Sigmoid colon (tissue), 6 donors: ENCODE measurements at regions not wholly inside any gene's neighbourhood (a gene's known extent, or its start where the extent isn't known, plus 50 kb on each side); places are given as distances from the start of the nearest gene placed in this dataset.
"Not testable (repeated sequence)": the region's sequence is repeated elsewhere in the genome, so short reads cannot be mapped to it uniquely, and the experiment has no call there.

ENCODE experiments used
- DNase-seq: peaks from one replicate; pipeline ENCODE4 v3.0.0-alpha.2; 2019
- H3K27ac ChIP-seq, 4 donors: fragments of 200-600 bp; sonication (generic); one replicate each; pipeline ENCODE4 v1.5.1; 2016 to 2019; ENCODE audit warnings: mild to moderate bottlenecking in 1 of 4
- H3K27me3 ChIP-seq, 3 donors: fragments of 200-600 bp; sonication (generic); one replicate each; pipeline ENCODE4 v1.5.1; 2019; ENCODE audit warnings: mild to moderate bottlenecking in 1 of 3
- H3K36me3 ChIP-seq, 4 donors: fragments of 200-600 bp; sonication (generic); one replicate each; pipeline ENCODE4 v1.5.1; 2016 to 2019
- H3K4me1 ChIP-seq, 4 donors: fragments of 200-600 bp; sonication (generic); one replicate each; pipeline ENCODE4 v1.5.1; 2017 to 2019
- H3K4me3 ChIP-seq, 4 donors: fragments of 200-600 bp; sonication (generic); one replicate each; pipeline ENCODE4 v1.5.1; 2017 to 2019; ENCODE audit warnings: mild to moderate bottlenecking in 2 of 4, moderate library complexity in 1 of 4
- H3K9me3 ChIP-seq, 4 donors: fragments of 200-600 bp in 3 of 4; sonication (generic) in 3 of 4; one replicate each; pipeline versions ENCODE4 v1.5.1 to v1.6.1; 2013 to 2019
- WGBS, 2 donors: extraction: QIAGEN DNeasy Blood & Tissue Kit; methylation state at CpG; one replicate each; pipeline ENCODE4 v1.1.7; 2013; 5-methylcytosine and 5-hydroxymethylcytosine counted together
- intact Hi-C: fragments of 100-400 bp; cut with DNase I; formaldehyde crosslinking; loops from one replicate; pipeline ENCODE4 v1.15.1; 2023
- donor health status: healthy with polysubstance abuse.
- donor health status: healthy.

- DNase-seq, H3K4me3 ChIP-seq, H3K9me3 ChIP-seq, H3K27ac ChIP-seq, intact Hi-C loops, H3K4me1 ChIP-seq, H3K27me3 ChIP-seq, H3K36me3 ChIP-seq: not testable (repeated sequence)
- WGBS, 2 donors = 52 to 84% methylated on average over 1 to 2 of the region's 4 CpGs
These were observed 90.0 kb upstream of the IKBKE start for GRCh38 chr1:206380163-206380790.

DNA sequence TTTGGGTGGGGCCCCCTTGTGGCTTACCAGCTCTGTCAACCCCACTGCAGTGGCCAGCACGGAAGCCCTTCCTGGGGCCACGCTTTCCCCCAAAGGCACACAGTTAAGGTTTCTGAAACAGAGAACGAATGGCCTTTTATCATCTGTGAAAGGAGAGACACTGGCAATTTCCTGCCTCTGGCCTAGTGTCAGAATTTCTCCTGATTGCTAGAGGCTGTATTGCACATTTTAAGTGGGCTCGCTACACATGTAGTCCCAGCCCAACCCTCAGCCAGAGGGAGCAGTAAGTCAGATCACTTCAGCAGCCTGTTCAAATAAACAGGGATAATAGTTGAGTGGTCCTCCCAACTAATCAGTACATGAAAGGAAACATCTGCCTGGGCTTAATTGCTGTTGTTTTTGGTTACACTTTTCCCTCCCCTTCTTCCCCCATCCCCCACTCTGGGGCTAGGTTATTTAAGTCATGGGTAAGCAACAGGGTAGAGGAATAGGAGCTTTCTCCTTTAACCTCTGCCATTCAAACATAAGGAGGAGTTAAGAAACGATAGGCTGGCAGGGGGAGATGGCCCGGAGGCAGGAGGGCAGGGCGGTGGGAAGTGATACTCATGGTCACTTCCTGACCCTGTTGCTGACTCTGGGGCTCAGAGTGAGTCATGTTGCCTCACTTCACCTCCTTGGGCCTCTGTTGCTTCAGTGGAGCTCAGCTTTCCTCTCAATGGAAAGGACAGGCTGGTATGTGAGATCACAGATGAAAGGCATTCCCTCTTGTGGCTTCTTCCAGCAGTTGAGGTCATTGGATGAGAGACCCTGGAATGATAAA is 89.3 kb upstream of the IKBKE start:
- peak overlapping the region in 1 of 4 donors; percentile 21 for H3K27ac ChIP-seq
- WGBS, 2 donors = 72 to 81% methylated on average over 1 of the region's 7 CpGs
- H3K9me3 ChIP-seq, H3K27me3 ChIP-seq, H3K36me3 ChIP-seq, H3K4me1 ChIP-seq, H3K4me3 ChIP-seq, intact Hi-C loops: not testable (repeated sequence)
- DNase-seq = peak; percentile 47

DNA sequence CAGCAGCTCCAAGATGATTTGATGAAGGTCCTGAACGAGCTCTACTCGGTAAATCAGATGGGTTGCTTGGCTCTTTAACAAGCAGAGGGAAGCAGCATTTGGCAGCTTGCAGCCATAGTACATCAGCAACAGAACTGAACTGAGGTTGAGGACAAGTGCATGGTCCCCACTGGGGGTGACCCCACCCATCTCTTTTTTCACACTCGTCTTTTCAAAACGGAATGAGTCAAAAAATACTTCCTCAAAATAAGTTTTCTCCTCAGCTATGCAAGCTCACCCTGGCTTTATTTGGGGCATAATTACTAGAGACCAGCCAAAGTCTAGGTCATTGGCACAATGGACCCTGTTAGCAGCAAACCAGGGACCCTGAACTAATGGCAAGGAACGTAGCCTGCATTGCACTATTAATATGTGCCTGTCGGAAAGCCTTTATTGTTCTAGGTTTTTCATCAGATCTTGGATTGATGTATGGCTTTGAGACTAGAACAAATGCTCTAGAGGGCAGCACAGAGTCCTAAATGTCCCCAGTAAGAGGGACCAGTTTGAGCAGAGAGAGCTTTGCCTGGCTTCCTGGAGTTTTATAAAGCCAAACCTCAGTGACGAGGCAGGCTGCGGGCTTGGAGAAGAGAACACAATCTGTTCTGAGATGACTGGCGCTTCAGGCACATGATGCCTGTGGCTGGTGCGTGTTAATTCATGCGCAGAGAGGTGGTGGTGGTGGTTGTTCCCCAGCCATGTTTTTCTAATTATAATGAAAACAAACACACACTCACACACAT is 86.1 kb upstream of the IKBKE start:
- H3K4me1 ChIP-seq, H3K9me3 ChIP-seq, H3K27ac ChIP-seq, H3K36me3 ChIP-seq, DNase-seq, intact Hi-C loops, H3K4me3 ChIP-seq, H3K27me3 ChIP-seq: not testable (repeated sequence)
- WGBS, 2 donors = 18 to 46% methylated on average over 4 of the region's 11 CpGs

GRCh38 chr1:206384891-206385290 is 85.4 kb upstream of the IKBKE start:
- H3K9me3 ChIP-seq, H3K36me3 ChIP-seq, H3K4me3 ChIP-seq, H3K27ac ChIP-seq, intact Hi-C loops, H3K27me3 ChIP-seq, DNase-seq, H3K4me1 ChIP-seq: not testable (repeated sequence)
- 88 to 95% methylated on average over 1 of the region's 1 CpG for WGBS, 2 donors

DNA sequence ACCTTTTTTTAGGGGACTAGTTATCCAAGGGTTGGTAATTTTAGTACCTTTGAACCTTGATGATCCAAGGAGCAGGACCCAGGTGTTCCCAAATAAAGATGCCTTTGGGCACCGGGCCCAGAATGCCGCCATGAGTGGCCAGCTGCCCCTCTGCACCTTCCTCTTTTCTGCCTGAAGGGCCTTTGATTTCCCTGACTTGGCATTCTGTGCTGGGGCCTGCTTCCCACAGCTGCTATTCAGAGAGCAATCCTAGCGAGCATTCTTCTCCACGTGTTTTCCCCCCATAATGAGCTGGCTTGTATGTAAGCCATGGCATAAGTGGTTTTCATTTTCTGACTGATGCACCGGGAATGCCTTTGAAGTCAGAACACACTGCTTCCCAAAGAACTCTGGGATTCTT is 82.6 kb upstream of the IKBKE start:
- H3K36me3 ChIP-seq, DNase-seq, H3K9me3 ChIP-seq, H3K27ac ChIP-seq, H3K27me3 ChIP-seq, H3K4me3 ChIP-seq, H3K4me1 ChIP-seq, intact Hi-C loops: not testable (repeated sequence)
- no CpG with 5 or more reads among the region's 5 CpGs for WGBS, 2 donors

DNA sequence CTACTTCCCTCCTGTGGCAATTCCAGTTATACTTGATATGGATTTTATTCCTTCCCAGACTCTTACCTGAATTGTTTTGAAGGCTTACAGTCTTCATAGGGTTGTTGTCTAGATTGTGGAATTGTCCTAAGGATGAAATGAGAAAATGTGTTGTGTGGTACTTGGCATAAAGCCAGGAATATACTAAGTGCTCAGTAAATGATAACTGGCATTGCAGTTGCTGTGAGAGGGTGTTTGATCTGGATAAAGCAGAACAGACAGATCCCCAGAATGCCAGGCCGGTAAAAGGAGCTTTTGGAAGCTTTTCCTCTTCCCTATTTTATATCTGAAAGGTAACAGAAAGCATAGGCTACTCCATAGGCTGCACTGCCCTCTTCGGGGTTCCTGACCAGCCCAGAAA is 78.4 kb upstream of the IKBKE start:
- H3K27me3 ChIP-seq, H3K36me3 ChIP-seq, H3K9me3 ChIP-seq, H3K27ac ChIP-seq, H3K4me3 ChIP-seq, DNase-seq, intact Hi-C loops, H3K4me1 ChIP-seq: not testable (repeated sequence)
- 88 to 100% methylated on average over 1 of the region's 2 CpGs for WGBS, 2 donors

- intact Hi-C loops = not testable (repeated sequence)
These were observed 72.8 kb upstream of the IKBKE start for GRCh38 chr1:206397501-206397900.

DNA sequence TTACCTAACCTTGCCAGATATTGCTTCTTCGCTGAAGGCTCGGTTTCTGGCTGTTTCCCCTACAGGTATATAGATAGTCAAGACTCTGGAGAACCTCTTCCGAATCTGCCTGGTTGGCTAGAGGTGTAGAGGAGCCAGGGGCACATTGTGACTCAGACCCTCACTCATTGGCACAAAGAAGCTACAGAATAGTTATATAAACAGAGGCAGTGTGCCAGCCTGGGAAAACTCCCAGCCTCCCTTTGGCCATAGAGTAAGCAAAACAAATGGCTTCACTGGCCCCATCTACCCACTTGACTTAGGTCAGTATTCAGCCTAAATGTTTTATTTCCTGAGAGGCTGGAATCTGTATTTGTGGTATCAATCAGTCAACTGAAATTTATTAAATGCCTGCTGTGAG is 72.0 kb upstream of the IKBKE start:
- H3K36me3 ChIP-seq, H3K9me3 ChIP-seq, intact Hi-C loops, DNase-seq, H3K4me3 ChIP-seq, H3K4me1 ChIP-seq, H3K27me3 ChIP-seq: not testable (repeated sequence)
- WGBS, 2 donors = 96% methylated on average over 2 of the region's 3 CpGs
- peak overlapping the region in 1 of 4 donors; percentile 43 for H3K27ac ChIP-seq

More at GRCh38 chr1:206397501-206397900, 72.8 kb upstream of the IKBKE start:
- not testable (repeated sequence) for H3K27ac ChIP-seq, H3K36me3 ChIP-seq, H3K9me3 ChIP-seq, H3K4me1 ChIP-seq, H3K4me3 ChIP-seq, DNase-seq, H3K27me3 ChIP-seq
- 70 to 80% methylated on average over 3 of the region's 6 CpGs for WGBS, 2 donors

- H3K9me3 ChIP-seq, H3K4me1 ChIP-seq, DNase-seq, H3K4me3 ChIP-seq, intact Hi-C loops, H3K27me3 ChIP-seq, H3K36me3 ChIP-seq: not testable (repeated sequence)
- WGBS, 2 donors = 76 to 78% methylated on average over 2 of the region's 5 CpGs
- peak overlapping the region in 2 of 4 donors; percentile 60 to 61 for H3K27ac ChIP-seq
These were observed 66.5 kb upstream of the IKBKE start for GRCh38 chr1:206403612-206404307.

DNA sequence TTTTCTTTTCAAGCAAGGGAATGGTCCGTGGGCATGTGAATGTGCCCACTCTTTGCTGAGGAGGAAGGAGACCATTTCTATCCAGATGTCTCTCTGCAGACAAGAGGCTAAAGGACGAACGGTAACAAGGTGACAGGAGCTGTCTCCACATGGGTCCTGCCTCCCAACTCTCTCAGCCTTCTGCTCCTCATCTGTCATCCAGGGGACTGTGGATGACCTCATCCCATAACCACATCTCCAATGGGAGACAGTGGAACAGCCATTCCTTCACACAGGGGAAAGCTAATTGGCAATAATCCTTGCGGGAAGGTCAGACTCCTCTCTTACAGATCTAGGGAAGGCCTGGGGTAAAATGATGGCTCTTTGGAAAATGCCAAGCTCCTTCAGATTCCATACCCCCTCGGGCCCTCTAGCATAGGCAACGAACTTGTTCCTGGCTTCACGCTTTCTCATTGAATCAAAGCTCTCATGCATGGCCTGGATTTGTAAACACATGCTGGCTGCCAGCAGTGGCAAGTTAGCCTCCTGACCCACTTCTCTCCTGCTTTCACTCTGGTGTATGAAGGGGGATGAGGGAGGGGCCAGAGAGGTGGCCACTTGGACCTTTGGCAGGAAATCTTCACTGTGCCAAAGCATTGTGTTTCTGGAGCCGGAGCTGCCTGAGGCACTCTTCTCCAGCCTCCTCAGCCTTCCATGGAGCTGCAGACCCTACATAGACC is 65.8 kb upstream of the IKBKE start:
- H3K9me3 ChIP-seq, H3K4me3 ChIP-seq, H3K4me1 ChIP-seq, intact Hi-C loops, H3K27me3 ChIP-seq, H3K36me3 ChIP-seq, DNase-seq: not testable (repeated sequence)
- 78 to 92% methylated on average over 6 of the region's 8 CpGs for WGBS, 2 donors
- H3K27ac ChIP-seq = peak overlapping the region in 2 of 4 donors; percentile 54 to 60

DNA sequence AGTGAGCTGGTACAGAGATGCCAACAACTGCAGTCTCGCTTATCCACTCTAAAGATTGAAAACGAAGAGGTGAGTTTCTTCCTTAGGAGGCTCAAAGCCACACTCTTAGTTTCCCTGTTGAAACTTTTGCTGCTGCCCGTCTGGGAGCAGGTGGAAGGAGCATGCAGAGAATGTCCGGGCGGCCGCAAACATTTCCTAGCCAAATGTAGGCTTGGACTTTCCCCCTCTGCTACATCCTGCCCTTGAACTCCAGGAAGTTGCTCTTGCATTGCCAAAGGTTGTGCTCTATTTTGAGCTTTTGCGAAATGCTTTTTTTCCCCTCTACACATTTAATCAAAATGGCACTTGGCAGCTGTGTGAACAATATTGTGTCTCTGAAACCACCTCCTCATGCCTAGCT is 65.0 kb upstream of the IKBKE start:
- H3K36me3 ChIP-seq, DNase-seq, H3K27ac ChIP-seq, H3K4me1 ChIP-seq, H3K4me3 ChIP-seq, H3K9me3 ChIP-seq, H3K27me3 ChIP-seq, intact Hi-C loops: not testable (repeated sequence)
- no CpG with 5 or more reads among the region's 7 CpGs for WGBS, 2 donors
